Activated naive CD4-positive, alpha-beta T cell treated with anti-CD3 and anti-CD28 coated beads, Interleukin-2, amount 50 U/mL, for 72 hours (primary cell): ENCODE measurements at regions not wholly inside any gene's neighbourhood (a gene's known extent, or its start where the extent isn't known, plus 50 kb on each side); places are given as distances from the start of the nearest gene placed in this dataset.

Source experiments
- ATAC-seq, 2 donors: fragments of 150-1000 bp; cut with Tn5 transposase; 2 replicates each; pipeline ENCODE4 v1.10.0; 2021; ENCODE audit warnings: mild to moderate bottlenecking in 2 of 2, moderate library complexity in 2 of 2
- DNase-seq, 2 donors: peaks; one replicate each; pipeline ENCODE4 v3.0.0; 2021 to 2022; ENCODE audit warnings: low spot score in 2 of 2
- H3K27ac Mint-ChIP-seq, 2 donors: one replicate each; pipeline ENCODE4 v1.8.0; 2022; ENCODE audit warnings: mild to moderate bottlenecking in 2 of 2, mixed read lengths in 2 of 2
- H3K36me3 Mint-ChIP-seq, 2 donors: one replicate each; pipeline ENCODE4 v1.8.0; 2022; ENCODE audit warnings: mixed read lengths in 2 of 2
- H3K9me3 Mint-ChIP-seq, 2 donors: one replicate each; pipeline ENCODE4 v1.8.0; 2022; ENCODE audit warnings: mixed read lengths in 2 of 2

DNA sequence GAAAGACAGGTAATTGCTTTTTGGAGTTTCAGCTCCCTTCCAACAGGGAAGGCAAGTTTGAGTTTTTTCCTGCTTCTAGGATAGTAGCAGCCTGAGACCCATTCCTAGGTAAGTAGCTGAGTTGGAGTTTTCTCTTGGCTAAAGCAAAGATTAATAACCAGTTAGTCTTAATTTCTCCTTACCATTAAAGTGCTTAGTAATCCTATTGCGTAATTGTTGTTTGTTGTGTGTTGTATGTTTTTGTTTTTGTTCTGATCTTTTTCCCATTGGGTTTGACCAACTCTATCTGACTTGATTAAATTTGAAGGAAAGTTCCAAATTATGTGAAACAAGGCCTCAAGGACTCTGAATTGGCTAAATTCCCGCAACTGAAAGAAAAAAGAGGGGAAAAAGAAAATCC lies 83.5 kb downstream of the TBX22 start:
- DNase-seq: no peak
- no peaks in the 10 kb centered on the region for H3K9me3 Mint-ChIP-seq
- H3K27ac Mint-ChIP-seq: no peak overlapping the region
- ATAC-seq: no peak
- H3K36me3 Mint-ChIP-seq: no peaks in the 10 kb centered on the region

DNA sequence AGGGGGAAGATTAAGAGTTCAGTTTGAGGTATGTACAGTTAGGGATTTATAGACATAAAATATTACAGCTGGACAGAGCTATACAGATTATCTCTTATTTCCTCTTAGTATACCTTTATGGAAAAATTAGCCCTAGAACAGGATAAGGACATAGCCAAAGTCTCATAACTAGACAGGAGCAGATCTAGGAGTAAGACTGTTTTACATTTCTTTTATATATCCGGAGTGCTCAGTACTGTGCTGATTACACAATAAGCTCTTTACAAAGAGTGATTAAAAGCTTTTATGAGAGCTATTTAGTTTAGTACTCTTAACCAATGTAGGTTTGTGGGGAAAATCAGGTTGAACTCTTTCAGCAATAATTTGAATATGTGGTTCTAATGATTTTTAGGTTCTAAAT lies 105.8 kb downstream of the TBX22 start:
- Mint-ChIP-seq H3K36me3 (no peaks in the 10 kb centered on the region), H3K9me3 (peaks cover 0 to 4% of the 10 kb centered on the region in 2 donors), H3K27ac (no peak overlapping the region)
- ATAC-seq: no peak
- DNase-seq: no peak

DNA sequence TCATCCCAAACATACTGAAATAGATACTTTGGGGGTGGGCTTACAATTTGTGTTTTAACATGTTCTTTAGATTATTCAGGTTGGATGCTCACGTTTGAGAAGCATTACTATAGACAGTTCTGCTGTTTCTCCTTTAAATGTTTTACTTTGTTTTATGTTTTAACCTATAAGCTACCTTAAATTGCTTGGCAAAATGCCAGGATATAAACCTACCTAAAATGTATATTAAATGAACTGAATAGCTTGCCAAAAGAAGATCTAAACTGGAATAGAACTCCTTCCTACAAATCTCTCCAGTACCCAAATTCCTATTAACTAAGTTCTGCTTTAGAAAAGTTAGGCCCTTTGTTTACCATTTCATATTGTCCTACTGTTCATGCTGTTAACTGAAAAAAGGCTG lies 124.4 kb downstream of the TBX22 start:
- Mint-ChIP-seq H3K27ac (no peak overlapping the region), H3K9me3 (peaks cover 5 to 6% of the 10 kb centered on the region in 2 donors), H3K36me3 (no peaks in the 10 kb centered on the region)
- ATAC-seq (no peak), DNase-seq (no peak)

DNA sequence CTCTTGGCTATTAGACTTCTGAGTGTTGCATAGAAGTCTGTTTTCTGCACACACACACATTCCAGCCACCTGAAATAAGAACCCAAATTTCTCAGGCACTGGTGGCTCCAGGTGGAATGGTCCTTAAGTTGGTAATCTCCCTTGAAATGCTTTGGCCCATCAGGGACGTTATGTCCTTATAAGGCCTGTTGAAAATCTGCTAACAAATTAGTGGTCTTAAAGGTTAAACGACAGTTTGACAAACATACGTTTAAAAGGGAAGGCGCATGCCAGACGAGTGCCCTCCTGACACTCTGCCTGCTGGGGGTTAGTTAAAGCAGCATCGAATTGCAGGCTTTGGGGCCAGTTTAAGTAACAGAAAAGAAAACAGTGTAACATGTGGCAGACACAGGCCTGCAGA lies 125.0 kb downstream of the TBX22 start:
- DNase-seq (no peak), ATAC-seq (no peak)
- H3K27ac Mint-ChIP-seq: no peak overlapping the region
- peaks cover 3 to 4% of the 10 kb centered on the region in 2 donors for H3K9me3 Mint-ChIP-seq
- no peaks in the 10 kb centered on the region for H3K36me3 Mint-ChIP-seq

DNA sequence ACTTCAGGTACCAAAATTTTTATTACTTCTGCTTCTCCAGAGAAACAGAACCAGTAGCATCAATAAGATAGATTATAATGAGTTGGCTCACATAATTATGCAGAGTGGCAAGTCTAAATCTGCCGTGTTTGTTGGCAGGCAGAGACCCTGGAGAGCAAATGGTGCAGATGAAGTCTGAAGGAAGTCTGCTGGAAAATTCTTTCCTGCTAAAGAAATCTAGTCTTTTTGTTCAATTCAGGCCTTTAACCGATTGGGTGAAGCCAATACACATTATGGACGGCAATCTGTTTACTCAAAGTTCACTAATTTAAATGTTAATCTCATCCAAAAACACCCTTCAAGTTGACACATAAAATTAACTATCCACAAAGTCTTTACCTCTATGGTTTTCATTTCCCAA lies 156.0 kb downstream of the TBX22 start:
- ATAC-seq (no peak), DNase-seq (no peak)
- Mint-ChIP-seq H3K27ac (no peak overlapping the region), H3K9me3 (no peaks in the 10 kb centered on the region), H3K36me3 (no peaks in the 10 kb centered on the region)

DNA sequence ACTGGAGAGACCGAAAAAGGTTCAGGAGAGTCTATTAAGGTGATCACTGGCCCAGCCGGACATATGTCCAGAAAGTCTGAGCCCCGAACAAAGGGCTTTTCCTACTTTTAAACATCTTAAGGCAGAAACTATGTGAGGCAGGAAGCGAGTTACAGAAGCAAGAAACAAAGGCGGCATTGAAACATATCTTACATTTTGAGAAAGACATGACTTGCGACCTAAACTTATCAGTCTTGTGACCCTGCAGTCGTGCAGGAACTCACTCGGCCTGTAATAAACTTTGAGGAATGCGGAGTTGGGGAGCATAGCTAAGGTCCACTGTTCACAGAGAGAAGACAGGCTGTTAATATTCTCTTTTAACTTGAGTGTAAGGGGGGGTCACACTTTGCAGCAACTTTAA lies 158.7 kb downstream of the TBX22 start:
- no peak overlapping the region for H3K27ac Mint-ChIP-seq
- no peak for ATAC-seq
- DNase-seq: no peak
- H3K36me3 Mint-ChIP-seq: no peaks in the 10 kb centered on the region
- H3K9me3 Mint-ChIP-seq: no peaks in the 10 kb centered on the region

DNA sequence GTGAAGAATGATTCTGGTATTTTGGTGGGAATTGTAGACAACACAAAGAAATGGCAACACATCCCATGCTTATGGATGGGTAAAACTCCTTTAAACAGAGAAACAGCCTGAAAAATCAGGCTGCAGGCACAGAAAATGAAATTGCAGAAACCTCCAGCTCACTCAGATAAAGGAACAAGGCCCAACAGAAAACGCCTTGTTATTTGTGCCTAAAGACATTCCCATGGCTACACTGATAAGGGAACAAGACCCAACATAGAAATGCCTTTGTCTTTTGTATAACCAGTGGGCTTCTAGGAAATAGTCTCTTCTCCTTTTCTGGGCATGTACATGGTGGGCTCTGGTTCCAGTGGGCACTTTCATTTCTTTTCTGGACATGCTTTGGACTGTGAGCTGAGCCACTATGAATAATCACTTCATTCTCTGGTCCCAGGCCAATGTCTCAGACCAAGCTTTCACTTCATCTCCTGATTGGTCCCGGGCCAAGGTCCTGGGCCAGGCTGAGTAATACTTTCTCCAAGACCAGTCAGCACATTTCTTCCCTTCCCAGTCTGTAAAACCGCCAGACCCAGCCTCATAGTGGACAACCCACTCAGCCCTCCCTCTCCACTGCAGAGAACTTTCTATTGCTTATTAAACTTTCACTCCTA lies 160.5 kb downstream of the TBX22 start:
- H3K9me3 Mint-ChIP-seq: no peaks in the 10 kb centered on the region
- no peak overlapping the region for H3K27ac Mint-ChIP-seq
- H3K36me3 Mint-ChIP-seq: no peaks in the 10 kb centered on the region
- DNase-seq: no peak
- ATAC-seq: no peak

DNA sequence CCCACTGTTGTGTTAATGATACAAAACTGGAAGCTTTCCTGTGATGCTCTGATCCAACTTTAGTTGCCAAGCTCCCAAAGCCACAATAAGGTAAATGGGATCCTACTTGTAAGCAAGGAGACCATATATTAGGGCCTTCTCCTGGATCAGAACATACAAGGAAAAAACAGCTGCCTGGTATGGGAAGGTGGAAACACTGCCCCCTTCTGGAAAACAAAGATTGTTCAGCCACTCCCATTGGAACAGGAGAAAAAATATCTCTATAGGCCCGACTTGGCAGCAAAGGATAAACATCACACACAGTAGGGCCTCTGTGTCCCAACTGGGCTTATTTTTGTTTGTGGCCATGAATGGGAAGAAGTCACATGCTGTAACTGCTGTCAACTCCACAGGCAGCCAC lies 166.5 kb downstream of the TBX22 start:
- no peaks in the 10 kb centered on the region for H3K9me3 Mint-ChIP-seq
- no peak for DNase-seq
- no peak overlapping the region for H3K27ac Mint-ChIP-seq
- no peak for ATAC-seq
- no peaks in the 10 kb centered on the region for H3K36me3 Mint-ChIP-seq

DNA sequence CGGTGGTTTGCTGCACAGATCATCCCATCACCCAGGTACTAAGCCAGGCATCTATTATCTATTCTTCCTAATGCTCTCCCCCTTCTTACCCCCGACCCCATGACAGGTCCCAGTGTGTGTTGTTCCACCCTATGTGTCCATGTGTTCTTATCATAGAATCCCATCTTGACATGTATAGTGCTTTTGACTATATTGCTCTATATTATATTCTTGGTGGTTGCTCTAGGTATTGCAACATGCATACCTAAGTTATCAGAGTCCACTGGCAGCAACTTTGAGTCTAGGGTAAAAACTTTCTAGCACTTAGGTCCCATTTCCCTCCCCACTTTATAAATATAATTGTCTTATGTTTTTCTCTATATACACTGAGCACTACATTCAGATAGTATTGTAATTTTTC lies 170.3 kb downstream of the TBX22 start:
- Mint-ChIP-seq H3K36me3 (no peaks in the 10 kb centered on the region), H3K27ac (no peak overlapping the region), H3K9me3 (no peaks in the 10 kb centered on the region)
- no peak for DNase-seq
- ATAC-seq: no peak

DNA sequence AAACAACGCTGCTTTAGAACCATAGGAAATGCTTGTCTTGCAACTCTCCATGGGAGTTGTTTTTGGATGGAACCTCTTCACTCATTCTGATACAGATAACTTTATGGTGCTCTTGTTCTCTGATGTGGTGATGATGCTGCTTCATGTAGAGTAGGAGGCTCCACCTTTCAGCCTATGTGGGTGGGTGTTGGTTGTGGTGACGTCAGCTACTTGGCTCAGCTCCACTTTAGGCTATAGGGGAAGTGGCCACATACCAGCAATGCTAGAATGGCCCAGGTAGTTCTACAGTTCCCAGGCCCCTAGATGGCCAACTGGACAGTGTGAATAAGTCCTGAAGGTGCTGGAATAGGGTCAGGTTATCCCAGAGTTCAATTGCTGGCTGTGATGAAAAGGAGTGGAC lies 192.1 kb downstream of the TBX22 start:
- DNase-seq (no peak), ATAC-seq (no peak)
- no peak overlapping the region for H3K27ac Mint-ChIP-seq
- no peaks in the 10 kb centered on the region for H3K36me3 Mint-ChIP-seq
- no peaks in the 10 kb centered on the region for H3K9me3 Mint-ChIP-seq

DNA sequence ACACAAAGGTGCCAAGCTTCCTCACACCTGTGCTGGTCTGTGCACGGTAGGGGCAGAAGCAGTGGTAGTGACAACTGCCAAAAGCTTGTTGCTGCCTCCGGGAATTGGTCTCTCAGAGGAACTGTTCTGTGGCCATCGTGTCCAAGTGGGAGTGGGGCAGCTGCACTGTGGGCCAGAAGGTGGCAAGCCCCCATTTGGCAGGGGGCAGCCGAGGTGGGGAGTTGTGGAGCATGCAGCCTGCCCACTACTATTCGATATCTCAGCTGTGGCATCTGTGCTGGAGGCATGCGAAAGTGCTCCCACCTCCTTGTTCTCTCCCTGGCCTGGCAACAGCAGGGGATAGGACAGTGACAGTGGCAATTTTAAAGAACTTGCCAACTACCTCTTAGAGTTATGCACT lies 192.8 kb downstream of the TBX22 start:
- Mint-ChIP-seq H3K9me3 (no peaks in the 10 kb centered on the region), H3K36me3 (no peaks in the 10 kb centered on the region), H3K27ac (no peak overlapping the region)
- no peak for DNase-seq
- ATAC-seq: no peak

DNA sequence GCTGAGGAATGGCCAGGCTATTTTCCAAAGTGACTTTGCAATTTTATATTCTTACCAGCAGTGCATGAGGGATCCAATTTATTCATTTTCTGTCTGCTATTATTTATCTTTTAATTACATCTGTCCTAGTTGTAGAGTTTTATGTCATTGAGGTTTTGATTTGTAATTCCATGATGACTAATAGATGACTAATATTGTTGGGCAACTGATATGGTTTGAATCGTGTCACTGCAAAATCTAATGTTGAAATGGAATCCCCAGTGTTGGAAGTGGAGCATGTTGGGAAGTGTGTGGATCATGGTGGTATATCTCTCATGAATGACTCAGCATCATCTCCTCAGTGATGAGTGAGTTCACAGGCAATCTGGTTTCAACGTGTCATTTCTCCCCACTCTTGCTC lies 201.5 kb downstream of the TBX22 start:
- Mint-ChIP-seq H3K9me3 (peaks cover 0 to 9% of the 10 kb centered on the region in 2 donors), H3K36me3 (no peaks in the 10 kb centered on the region), H3K27ac (no peak overlapping the region)
- DNase-seq (no peak), ATAC-seq (no peak)

DNA sequence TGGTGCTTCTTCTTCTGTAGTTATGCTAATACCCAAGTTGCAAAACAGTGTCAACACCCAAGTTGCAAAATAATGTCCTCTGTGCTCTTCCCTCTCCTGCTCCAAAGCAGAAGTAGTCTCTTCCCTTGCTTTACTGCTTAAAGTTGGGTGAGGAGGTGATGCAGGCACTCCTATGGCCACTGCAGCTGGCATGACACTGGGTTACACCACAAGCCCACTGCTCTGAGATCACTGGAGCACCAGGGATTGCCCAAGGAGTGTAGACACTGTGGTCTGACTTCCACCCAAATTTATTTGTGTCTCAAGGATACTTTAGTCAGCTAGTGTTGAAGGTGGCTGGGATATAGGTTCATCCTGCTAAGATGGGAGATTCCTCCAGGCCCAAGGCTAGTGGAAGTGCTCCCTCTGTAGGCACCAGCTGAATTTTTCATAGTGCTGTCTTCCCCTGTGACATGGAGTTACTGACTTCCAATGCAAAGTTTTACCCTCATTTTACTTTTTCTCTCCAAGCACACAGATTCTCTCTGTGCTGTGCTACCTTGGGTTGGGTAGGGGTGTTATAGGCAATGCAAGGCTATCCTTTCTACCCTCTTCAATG lies 196.2 kb upstream of the TENT5D start:
- H3K9me3 Mint-ChIP-seq: peaks cover 0 to 3% of the 10 kb centered on the region in 2 donors
- no peak for DNase-seq
- no peak for ATAC-seq
- no peak overlapping the region for H3K27ac Mint-ChIP-seq
- no peaks in the 10 kb centered on the region for H3K36me3 Mint-ChIP-seq

DNA sequence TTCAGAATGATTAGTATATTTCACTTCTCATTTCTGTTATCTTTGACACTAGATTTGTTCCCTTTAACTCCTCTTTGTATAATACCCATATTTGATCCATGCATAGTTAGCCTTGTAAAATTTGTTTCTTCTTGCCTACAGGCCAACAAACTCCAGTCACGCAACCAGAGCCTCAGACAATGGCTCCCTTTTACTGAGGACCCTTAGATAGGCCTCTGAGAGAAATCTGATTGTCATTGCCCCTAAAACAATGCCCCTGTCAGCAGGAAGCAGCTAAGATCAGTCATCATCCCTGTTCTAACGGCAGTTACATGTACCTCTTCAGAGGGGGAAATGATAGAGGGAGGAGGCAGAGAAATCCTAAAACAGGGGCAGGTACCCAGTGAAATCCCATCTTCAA lies 190.6 kb upstream of the TENT5D start:
- ATAC-seq: no peak
- Mint-ChIP-seq H3K9me3 (no peaks in the 10 kb centered on the region), H3K36me3 (no peaks in the 10 kb centered on the region), H3K27ac (no peak overlapping the region)
- DNase-seq: no peak

DNA sequence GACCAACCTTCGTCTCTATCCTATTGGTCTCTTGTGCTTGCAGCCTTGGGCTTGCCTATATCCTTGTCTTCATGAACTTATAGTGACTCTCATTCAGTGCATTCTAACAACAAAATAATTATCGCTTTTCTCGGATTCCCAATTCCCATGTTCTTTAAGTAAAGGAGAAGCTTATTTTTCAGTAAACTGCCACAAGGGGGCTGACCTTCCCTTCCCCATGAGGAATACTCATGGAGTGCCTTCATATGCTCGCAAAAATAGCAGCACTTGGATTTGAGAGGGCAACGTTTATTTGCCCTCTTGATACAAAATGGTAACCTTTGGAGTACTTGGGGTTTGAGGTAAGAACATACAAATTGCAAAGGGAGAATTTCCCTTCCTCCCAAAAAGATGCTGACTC lies 183.2 kb upstream of the TENT5D start:
- Mint-ChIP-seq H3K36me3 (no peaks in the 10 kb centered on the region), H3K9me3 (no peaks in the 10 kb centered on the region), H3K27ac (no peak overlapping the region)
- ATAC-seq: no peak
- DNase-seq: no peak

DNA sequence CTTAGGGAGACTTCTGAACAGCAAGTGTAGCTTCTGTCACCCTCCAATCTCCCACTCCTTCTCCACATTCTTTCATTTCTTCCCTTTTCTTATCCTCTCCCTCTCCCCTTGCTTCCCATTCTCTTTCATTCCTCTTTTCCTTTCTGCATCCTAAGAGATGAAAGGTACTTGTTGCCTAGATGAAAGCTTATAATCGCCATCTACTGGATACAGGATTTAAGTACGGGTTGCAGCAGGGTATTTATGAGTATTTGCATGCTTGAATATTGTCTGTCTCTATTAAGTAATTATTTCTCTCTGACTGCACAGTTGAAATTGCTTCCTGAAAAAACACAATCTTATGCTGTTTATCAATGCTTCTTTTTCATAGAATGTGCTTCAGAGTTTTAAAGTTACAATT lies 174.0 kb upstream of the TENT5D start:
- H3K9me3 Mint-ChIP-seq: no peaks in the 10 kb centered on the region
- no peak overlapping the region for H3K27ac Mint-ChIP-seq
- H3K36me3 Mint-ChIP-seq: no peaks in the 10 kb centered on the region
- DNase-seq (no peak), ATAC-seq (no peak)

DNA sequence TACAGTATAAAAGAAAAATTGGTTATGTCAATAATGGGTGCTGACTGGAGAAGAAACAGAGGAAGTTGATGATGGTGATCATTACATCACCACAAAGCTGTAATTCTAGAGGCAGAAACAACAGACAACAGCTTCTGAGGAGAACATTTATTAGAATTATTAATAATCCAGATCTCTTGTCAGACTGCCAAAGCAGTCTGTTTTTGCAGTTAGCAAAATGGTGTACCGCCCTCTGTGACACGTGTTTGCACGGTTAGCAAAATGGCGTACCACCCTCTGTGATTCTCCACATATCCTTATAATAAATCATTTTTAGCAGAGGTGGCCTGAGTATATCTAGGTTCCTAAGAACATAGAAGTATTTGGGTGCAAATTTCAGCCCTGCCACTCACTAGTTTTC lies 154.0 kb upstream of the TENT5D start:
- Mint-ChIP-seq H3K36me3 (no peaks in the 10 kb centered on the region), H3K27ac (no peak overlapping the region), H3K9me3 (no peaks in the 10 kb centered on the region)
- DNase-seq: no peak
- no peak for ATAC-seq

DNA sequence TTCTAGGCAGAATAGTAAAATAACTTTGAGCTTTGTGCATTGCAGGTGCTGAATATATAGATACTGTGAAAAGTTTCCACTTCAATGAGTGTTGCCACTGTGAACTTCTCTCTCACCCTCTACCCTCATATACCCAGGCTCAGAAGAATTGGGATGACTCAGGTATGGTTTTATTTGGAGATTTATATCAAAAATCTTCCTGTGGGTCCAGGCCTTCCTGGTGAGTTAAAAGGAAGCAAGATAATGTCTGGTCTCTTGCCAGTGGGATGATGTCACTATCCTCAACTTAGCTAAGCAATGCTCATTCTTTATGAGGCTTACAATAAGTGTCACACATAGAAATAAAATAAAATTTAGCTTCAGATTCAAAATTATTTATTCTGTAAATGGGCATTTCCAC lies 153.3 kb upstream of the TENT5D start:
- Mint-ChIP-seq H3K9me3 (no peaks in the 10 kb centered on the region), H3K27ac (no peak overlapping the region)
- ATAC-seq: no peak

DNA sequence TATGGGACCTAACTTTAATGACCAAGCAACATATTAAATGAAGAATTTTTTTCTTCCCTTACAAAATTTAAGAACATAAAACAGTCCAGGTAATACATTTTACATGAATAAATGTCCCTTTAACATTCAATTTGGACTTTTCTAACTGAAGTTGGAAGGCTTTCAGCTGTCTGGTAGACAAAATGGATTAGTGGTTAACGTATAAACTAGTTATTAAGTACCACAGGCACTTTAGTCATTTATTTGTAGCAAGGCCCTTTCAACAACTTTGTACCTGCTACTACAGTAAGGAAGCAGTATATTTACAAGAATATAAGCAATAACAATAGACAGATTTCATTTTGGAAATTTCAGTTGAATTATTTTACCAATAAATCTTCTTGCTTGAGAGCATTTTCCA lies 152.5 kb upstream of the TENT5D start:
- H3K36me3 Mint-ChIP-seq: no peaks in the 10 kb centered on the region
- ATAC-seq: no peak

More for the DNA sequence above, 153.3 kb upstream of the TENT5D start:
- H3K36me3 Mint-ChIP-seq: no peaks in the 10 kb centered on the region
- no peak for DNase-seq

More for the DNA sequence above, 152.5 kb upstream of the TENT5D start:
- no peak for DNase-seq
- Mint-ChIP-seq H3K27ac (no peak overlapping the region), H3K9me3 (no peaks in the 10 kb centered on the region)
